Right ventricle myocardium superior (tissue), 1 donor: ENCODE measurements at regions not wholly inside any gene's neighbourhood (a gene's known extent, or its start where the extent isn't known, plus 50 kb on each side); places are given as distances from the start of the nearest gene placed in this dataset.

Experiments used
- ATAC-seq: fragments of 200-7000 bp; cut with Tn5 transposase; one replicate; pipeline ENCODE4 v1.9.1; 2020; ENCODE audit warnings: mild to moderate bottlenecking; ENCODE audit not compliant: poor library complexity
- DNase-seq: peaks from one replicate; pipeline ENCODE4 v3.0.0-alpha.2; 2020
- intact Hi-C: fragments of 100-400 bp; cut with DNase I; formaldehyde crosslinking; loops from one replicate; pipeline ENCODE4 v1.11.2; 2022
- donor health status: DM: no; HTN: yes; CAD: no; lungs with severe emphysema.

- intact Hi-C loops: no loop called here
- DNase-seq (no peak), ATAC-seq (no peak)
These were observed 79.1 kb upstream of the FAM120A start for GRCh38 chr9:93372391-93372790.

GRCh38 chr9:93376411-93376810, 75.1 kb upstream of the FAM120A start:
- intact Hi-C loops: no loop called here
- no peak for ATAC-seq
- DNase-seq: no peak

- ATAC-seq (no peak), DNase-seq (no peak)
- intact Hi-C loops: no loop called here
These were observed 73.2 kb upstream of the FAM120A start for GRCh38 chr9:93378276-93378675.

GRCh38 chr9:93379051-93379450, 72.4 kb upstream of the FAM120A start:
- DNase-seq (no peak), ATAC-seq (no peak)
- intact Hi-C loops: no loop called here

- ATAC-seq: no peak
- DNase-seq: no peak
- intact Hi-C loops: no loop called here
These were observed 71.0 kb upstream of the FAM120A start for GRCh38 chr9:93380410-93381060.

- DNase-seq: no peak
- ATAC-seq: no peak
- intact Hi-C loops: no loop called here
These were observed 63.7 kb upstream of the FAM120A start for GRCh38 chr9:93387791-93388190.

- ATAC-seq (no peak), DNase-seq (no peak)
- intact Hi-C loops: no loop called here
These were observed 60.5 kb upstream of the FAM120A start for GRCh38 chr9:93390953-93391515.

- intact Hi-C loops: no loop called here
- DNase-seq (no peak), ATAC-seq (peak; percentile 29)
These were observed 59.6 kb upstream of the FAM120A start for GRCh38 chr9:93391898-93392297.

GRCh38 chr9:93392974-93393373, 58.5 kb upstream of the FAM120A start:
- intact Hi-C loops: no loop called here
- ATAC-seq (no peak), DNase-seq (no peak)
